Transverse colon (tissue), 4 donors: ENCODE measurements at regions not wholly inside any gene's neighbourhood (a gene's known extent, or its start where the extent isn't known, plus 50 kb on each side); places are given as distances from the start of the nearest gene placed in this dataset.

Experiments used
- EP300 ChIP-seq: sonication (generic); formaldehyde crosslinking; IDR thresholded peaks from one replicate; pipeline ENCODE4 v1.6.1; 2017; ENCODE audit warnings: antibody characterized with exemption, low read depth
- POLR2A ChIP-seq: fragments of 450-650 bp; IDR thresholded peaks from one replicate; pipeline ENCODE4 v1.6.1; 2016; ENCODE audit warnings: antibody characterized with exemption, mild to moderate bottlenecking, moderate library complexity
- POLR2AphosphoS5 ChIP-seq, 3 donors: sonication (generic); formaldehyde crosslinking; IDR thresholded peaks; one replicate each; pipeline ENCODE4 v1.6.1; 2016; ENCODE audit warnings: antibody characterized with exemption in 3 of 3
- TF ChIP-seq, protein P1 (sequence below), 5 experiments: fragments of 200-600 bp in 3 of 5; fragments of 450-650 bp in 2 of 5; sonication (generic) in 3 of 5; IDR thresholded peaks; 1 replicate in 2 of 5; 2 replicates in 3 of 5; pipeline ENCODE4 v1.5.1; 2016 to 2017; ENCODE audit warnings: antibody characterized with exemption in 5 of 5, inconsistent platforms in 3 of 5, mild to moderate bottlenecking in 2 of 5, moderate library complexity in 1 of 5

DNA sequence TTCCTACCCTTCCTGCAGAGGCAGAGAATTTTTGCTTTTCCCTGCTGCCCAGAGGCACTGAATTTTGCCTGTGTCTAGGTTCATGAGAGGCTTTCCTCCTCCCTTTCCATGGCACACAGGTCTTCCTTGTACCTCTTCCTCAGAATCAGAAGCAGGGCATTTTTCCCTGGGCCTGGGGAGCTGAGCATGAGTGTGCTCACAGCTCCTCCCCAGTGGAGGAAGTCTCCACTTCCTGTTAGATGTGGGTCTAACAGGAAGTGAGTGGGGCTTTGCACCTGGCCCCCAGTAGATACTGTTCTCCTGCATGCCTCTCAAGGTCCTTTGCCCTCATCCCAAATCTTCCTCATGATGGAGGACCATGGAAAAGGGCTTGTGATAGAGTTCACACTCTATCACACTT is 297.2 kb upstream of the FIGN start:
- TF ChIP-seq, protein P1, sequence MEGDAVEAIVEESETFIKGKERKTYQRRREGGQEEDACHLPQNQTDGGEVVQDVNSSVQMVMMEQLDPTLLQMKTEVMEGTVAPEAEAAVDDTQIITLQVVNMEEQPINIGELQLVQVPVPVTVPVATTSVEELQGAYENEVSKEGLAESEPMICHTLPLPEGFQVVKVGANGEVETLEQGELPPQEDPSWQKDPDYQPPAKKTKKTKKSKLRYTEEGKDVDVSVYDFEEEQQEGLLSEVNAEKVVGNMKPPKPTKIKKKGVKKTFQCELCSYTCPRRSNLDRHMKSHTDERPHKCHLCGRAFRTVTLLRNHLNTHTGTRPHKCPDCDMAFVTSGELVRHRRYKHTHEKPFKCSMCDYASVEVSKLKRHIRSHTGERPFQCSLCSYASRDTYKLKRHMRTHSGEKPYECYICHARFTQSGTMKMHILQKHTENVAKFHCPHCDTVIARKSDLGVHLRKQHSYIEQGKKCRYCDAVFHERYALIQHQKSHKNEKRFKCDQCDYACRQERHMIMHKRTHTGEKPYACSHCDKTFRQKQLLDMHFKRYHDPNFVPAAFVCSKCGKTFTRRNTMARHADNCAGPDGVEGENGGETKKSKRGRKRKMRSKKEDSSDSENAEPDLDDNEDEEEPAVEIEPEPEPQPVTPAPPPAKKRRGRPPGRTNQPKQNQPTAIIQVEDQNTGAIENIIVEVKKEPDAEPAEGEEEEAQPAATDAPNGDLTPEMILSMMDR (IDR thresholded peaks at IDR 0.05) = no peak
- TF ChIP-seq POLR2A = no peak
- no peak for TF ChIP-seq POLR2AphosphoS5 (IDR thresholded peaks at IDR 0.05)
- TF ChIP-seq EP300 = no peak
